ENCODE measurements at regions not wholly inside any gene's neighbourhood (a gene's known extent, or its start where the extent isn't known, plus 50 kb on each side); places are given as distances from the start of the nearest gene placed in this dataset.
A peak's percentile ranks its signal among the peaks of the same experiment; 100 is the strongest.
"Not testable (repeated sequence)": the region's sequence is repeated elsewhere in the genome, so short reads cannot be mapped to it uniquely, and the experiment has no call there.

DNA sequence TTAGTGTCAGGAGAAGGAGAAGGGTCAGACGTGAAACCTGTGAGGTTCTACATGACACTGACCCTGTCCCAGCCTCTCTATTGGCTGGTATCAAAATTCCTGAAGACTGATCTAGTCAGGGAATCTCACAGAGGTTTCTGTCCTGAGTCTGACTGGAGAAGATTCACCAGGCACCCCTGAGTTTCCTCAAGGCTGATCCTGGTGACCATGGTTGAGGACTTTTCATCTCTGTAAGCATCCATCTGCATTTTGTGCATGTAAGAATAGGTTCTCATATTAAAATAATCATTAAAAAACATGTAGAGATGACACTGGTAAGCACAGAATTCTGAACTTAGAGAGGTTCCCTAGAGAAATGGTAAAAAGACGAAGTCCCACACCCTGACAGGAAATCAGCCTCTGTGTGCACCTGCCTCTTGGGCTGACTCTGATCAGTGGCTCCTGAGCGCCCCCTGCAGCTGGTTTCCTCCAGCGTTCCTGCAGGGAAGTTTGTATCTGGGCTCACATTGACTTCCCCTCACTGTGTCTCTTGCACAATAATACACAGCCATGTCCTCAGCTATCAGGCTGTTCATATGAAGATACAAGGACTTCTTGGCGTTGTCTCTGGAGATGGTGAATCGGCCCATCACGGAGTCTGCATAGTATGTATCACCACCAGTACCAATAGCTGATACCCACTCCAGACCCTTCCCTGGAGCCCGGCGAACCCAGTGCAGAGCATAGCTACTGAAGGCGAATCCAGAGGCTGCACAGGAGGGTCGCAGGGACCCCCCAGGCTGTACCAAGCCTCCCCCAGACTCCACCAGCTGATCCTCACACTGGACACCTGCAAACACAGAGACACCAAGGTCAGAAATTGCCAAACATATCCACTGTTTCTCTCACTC lies 991.9 kb downstream of the TMEM121 start:
- H3K4me1 ChIP-seq (ENCODE audit: control insufficient read depth in 4 of 4, insufficient read depth in 4 of 4, low read length in 3 of 4), result no peaks in the 10 kb centered on the region
- no peak overlapping the region for H3K27ac ChIP-seq (ENCODE audit: low read depth in 1 of 2, low read length in 2 of 2)
- H3K4me3 ChIP-seq (ENCODE audit: low read depth in 1 of 3, low read length in 3 of 3), result no peak overlapping the region
- no peaks in the 10 kb centered on the region for H3K36me3 ChIP-seq (ENCODE audit: control insufficient read depth in 4 of 4, insufficient read depth in 3 of 4, low read depth in 1 of 4, low read length in 3 of 4)
- WGBS, result 44% methylated on average over 11 of the region's 11 CpGs
- H3K9me3 ChIP-seq (ENCODE audit: control insufficient read depth in 4 of 4, low read length in 3 of 4), result no peaks in the 10 kb centered on the region
- H3K9ac ChIP-seq (ENCODE audit: low read depth in 1 of 2, low read length in 2 of 2), result no peak overlapping the region
- no peaks in the 10 kb centered on the region for H3K27me3 ChIP-seq (ENCODE audit: control insufficient read depth in 4 of 4, insufficient read depth in 4 of 4, low read length in 3 of 4)
- peak; percentile 38 for DNase-seq (ENCODE audit: low spot score)
- no peak for TF ChIP-seq SP1 (IDR thresholded peaks at IDR 0.05)
- TF ChIP-seq, protein P1, sequence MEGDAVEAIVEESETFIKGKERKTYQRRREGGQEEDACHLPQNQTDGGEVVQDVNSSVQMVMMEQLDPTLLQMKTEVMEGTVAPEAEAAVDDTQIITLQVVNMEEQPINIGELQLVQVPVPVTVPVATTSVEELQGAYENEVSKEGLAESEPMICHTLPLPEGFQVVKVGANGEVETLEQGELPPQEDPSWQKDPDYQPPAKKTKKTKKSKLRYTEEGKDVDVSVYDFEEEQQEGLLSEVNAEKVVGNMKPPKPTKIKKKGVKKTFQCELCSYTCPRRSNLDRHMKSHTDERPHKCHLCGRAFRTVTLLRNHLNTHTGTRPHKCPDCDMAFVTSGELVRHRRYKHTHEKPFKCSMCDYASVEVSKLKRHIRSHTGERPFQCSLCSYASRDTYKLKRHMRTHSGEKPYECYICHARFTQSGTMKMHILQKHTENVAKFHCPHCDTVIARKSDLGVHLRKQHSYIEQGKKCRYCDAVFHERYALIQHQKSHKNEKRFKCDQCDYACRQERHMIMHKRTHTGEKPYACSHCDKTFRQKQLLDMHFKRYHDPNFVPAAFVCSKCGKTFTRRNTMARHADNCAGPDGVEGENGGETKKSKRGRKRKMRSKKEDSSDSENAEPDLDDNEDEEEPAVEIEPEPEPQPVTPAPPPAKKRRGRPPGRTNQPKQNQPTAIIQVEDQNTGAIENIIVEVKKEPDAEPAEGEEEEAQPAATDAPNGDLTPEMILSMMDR (IDR thresholded peaks at IDR 0.05; ENCODE audit: low read depth, low read length, missing input control), result peak; percentile 19
- no peak for TF ChIP-seq GABPA (IDR thresholded peaks at IDR 0.05 in 1 of 2, conservative IDR thresholded peaks at IDR 0.05 in 1 of 2)
- TF ChIP-seq, protein P2, sequence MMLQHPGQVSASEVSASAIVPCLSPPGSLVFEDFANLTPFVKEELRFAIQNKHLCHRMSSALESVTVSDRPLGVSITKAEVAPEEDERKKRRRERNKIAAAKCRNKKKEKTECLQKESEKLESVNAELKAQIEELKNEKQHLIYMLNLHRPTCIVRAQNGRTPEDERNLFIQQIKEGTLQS (IDR thresholded peaks at IDR 0.05), result no peak
- no peak for TF ChIP-seq RXRA (IDR thresholded peaks at IDR 0.05)
- TF ChIP-seq, protein P3, sequence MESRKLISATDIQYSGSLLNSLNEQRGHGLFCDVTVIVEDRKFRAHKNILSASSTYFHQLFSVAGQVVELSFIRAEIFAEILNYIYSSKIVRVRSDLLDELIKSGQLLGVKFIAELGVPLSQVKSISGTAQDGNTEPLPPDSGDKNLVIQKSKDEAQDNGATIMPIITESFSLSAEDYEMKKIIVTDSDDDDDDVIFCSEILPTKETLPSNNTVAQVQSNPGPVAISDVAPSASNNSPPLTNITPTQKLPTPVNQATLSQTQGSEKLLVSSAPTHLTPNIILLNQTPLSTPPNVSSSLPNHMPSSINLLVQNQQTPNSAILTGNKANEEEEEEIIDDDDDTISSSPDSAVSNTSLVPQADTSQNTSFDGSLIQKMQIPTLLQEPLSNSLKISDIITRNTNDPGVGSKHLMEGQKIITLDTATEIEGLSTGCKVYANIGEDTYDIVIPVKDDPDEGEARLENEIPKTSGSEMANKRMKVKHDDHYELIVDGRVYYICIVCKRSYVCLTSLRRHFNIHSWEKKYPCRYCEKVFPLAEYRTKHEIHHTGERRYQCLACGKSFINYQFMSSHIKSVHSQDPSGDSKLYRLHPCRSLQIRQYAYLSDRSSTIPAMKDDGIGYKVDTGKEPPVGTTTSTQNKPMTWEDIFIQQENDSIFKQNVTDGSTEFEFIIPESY (IDR thresholded peaks at IDR 0.05), result no peak
- peak; percentile 10 to 38 for TF ChIP-seq RAD21 (IDR thresholded peaks at IDR 0.05)

DNA sequence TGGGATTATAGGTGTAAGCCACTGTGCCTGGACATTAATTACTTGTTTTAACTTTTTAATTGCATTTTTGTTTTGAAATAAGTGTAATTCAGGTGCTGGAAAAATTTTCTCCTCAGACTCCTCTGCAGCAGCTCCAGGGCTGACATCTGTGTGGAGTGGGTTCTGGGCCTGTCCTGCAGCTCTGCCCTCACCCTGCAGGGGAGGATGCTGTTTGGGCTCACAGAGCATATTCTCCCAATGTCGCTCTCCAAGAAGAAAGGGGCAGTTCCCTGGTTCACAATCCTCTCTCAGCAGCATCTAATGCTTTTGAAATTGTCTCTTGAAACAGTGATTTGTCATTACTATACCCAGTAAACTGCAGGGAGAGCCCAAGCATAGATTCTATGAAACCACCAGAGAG lies 995.7 kb downstream of the TMEM121 start:
- H3K4me1 ChIP-seq (ENCODE audit: control insufficient read depth in 4 of 4, insufficient read depth in 4 of 4, low read length in 3 of 4); DNase-seq (ENCODE audit: low spot score); H3K27me3 ChIP-seq (ENCODE audit: control insufficient read depth in 4 of 4, insufficient read depth in 4 of 4, low read length in 3 of 4); H3K9ac ChIP-seq (ENCODE audit: low read depth in 1 of 2, low read length in 2 of 2); H3K36me3 ChIP-seq (ENCODE audit: control insufficient read depth in 4 of 4, insufficient read depth in 3 of 4, low read depth in 1 of 4, low read length in 3 of 4); H3K9me3 ChIP-seq (ENCODE audit: control insufficient read depth in 4 of 4, low read length in 3 of 4); H3K4me3 ChIP-seq (ENCODE audit: low read depth in 1 of 3, low read length in 3 of 3); H3K27ac ChIP-seq (ENCODE audit: low read depth in 1 of 2, low read length in 2 of 2): not testable (repeated sequence)
- 43% methylated on average over 1 of the region's 1 CpG for WGBS

DNA sequence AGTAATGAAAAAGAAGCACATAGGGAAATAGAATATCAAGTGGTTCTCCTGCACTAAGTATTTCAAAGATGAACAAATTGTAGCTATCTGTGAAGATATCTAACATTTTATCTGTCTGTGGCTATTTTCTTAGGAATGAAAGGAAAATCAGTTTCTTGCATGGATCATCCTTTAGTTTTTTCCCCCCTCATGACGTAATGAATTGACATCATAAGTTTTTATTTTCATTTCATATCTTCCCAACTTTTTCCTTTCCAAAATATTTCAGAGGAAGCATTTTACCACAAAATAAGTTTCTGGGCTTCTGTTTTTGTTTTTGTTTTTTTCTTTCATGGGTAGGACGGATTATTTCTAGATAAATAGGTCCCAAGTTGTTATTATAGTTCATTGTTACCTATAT lies 996.6 kb downstream of the TMEM121 start:
- Histone ChIP-seq H3K27me3 (ENCODE audit: control insufficient read depth in 4 of 4, insufficient read depth in 4 of 4, low read length in 3 of 4) (no peaks in the 10 kb centered on the region), H3K9ac (ENCODE audit: low read depth in 1 of 2, low read length in 2 of 2) (no peak overlapping the region), H3K36me3 (ENCODE audit: control insufficient read depth in 4 of 4, insufficient read depth in 3 of 4, low read depth in 1 of 4, low read length in 3 of 4) (no peaks in the 10 kb centered on the region), H3K4me1 (ENCODE audit: control insufficient read depth in 4 of 4, insufficient read depth in 4 of 4, low read length in 3 of 4) (no peaks in the 10 kb centered on the region), H3K27ac (ENCODE audit: low read depth in 1 of 2, low read length in 2 of 2) (no peak overlapping the region), H3K4me3 (ENCODE audit: low read depth in 1 of 3, low read length in 3 of 3) (no peak overlapping the region), H3K9me3 (ENCODE audit: control insufficient read depth in 4 of 4, low read length in 3 of 4) (no peaks in the 10 kb centered on the region)
- DNase-seq (ENCODE audit: low spot score), result no peak
- WGBS, result 8% methylated on average over 2 of the region's 2 CpGs
- TF ChIP-seq, protein P1 (IDR thresholded peaks at IDR 0.05; ENCODE audit: low read depth, low read length, missing input control), result no peak
- TF ChIP-seq TAF1 (conservative IDR thresholded peaks at IDR 0.05) (no peak), SP1 (IDR thresholded peaks at IDR 0.05) (no peak), NR2F2 (IDR thresholded peaks at IDR 0.05) (no peak), RXRA (IDR thresholded peaks at IDR 0.05) (no peak), FOXA1 (IDR thresholded peaks at IDR 0.05) (no peak), EGR1 (IDR thresholded peaks at IDR 0.05; ENCODE audit: low read depth in 2 of 2) (no peak), FOXA2 (IDR thresholded peaks at IDR 0.05) (no peak)
- TF ChIP-seq, protein P2 (IDR thresholded peaks at IDR 0.05), result no peak
- TF ChIP-seq, protein P4, sequence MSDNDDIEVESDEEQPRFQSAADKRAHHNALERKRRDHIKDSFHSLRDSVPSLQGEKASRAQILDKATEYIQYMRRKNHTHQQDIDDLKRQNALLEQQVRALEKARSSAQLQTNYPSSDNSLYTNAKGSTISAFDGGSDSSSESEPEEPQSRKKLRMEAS (IDR thresholded peaks at IDR 0.05), result no peak
- TF ChIP-seq, protein P3 (IDR thresholded peaks at IDR 0.05), result no peak
